Right atrium auricular region (tissue), 2 donors: ENCODE measurements at regions not wholly inside any gene's neighbourhood (a gene's known extent, or its start where the extent isn't known, plus 50 kb on each side); places are given as distances from the start of the nearest gene placed in this dataset.

Experiments
- DNase-seq: peaks from one replicate; pipeline ENCODE4 v3.0.0-alpha.2; 2019; ENCODE audit warnings: low spot score
- H3K27ac ChIP-seq, 2 donors: fragments of 200-600 bp; sonication (generic); 1 replicate in 1 of 2; 2 replicates in 1 of 2; pipeline ENCODE4 v1.5.1; 2016 to 2019
- H3K27me3 ChIP-seq, 2 donors: fragments of 200-600 bp; sonication (generic); one replicate each; pipeline versions ENCODE4 v1.5.1 to v1.6.0; 2017 to 2019
- H3K36me3 ChIP-seq: fragments of 200-600 bp; sonication (generic); one replicate; pipeline ENCODE4 v1.5.1; 2016
- H3K4me1 ChIP-seq, 2 donors: fragments of 200-600 bp; sonication (generic); one replicate each; pipeline versions ENCODE4 v1.5.1 to v1.6.0; 2017 to 2019
- H3K4me3 ChIP-seq, 2 donors: fragments of 200-600 bp; sonication (generic); 1 replicate in 1 of 2; 2 replicates in 1 of 2; pipeline ENCODE4 v1.5.1; 2017 to 2019; ENCODE audit warnings: mild to moderate bottlenecking in 1 of 2, moderate library complexity in 1 of 2
- H3K9me3 ChIP-seq, 2 donors: fragments of 200-600 bp; sonication (generic); one replicate each; pipeline ENCODE4 v1.5.1; 2019
- TF ChIP-seq, protein P1 (sequence below), 2 donors: fragments of 200-600 bp; sonication (generic); IDR thresholded peaks; one replicate each; pipeline ENCODE4 v1.5.1; 2019; ENCODE audit warnings: antibody characterized with exemption in 2 of 2

DNA sequence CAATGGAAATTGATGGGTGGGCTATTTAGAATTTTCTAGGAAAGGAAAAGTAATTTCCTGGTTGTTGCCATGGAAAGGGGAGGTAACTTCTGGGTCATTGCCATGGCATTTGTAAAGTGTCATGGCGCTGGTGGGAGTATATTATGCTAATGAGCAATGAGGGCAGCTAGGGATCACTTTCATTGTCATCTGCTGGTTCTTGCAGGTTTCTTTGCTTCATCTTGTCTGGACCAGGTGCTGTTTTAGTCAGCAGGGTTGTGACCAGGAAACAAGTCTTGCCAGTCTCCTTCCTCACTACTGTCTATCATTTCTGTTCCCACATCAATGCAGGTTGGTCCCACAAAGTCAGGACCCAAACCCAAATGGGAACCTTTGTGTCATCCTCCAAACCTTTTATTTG is 237.6 kb upstream of the C11orf87 start:
- peaks cover 0 to 4% of the 10 kb centered on the region in 2 donors for H3K9me3 ChIP-seq
- no peaks in the 10 kb centered on the region for H3K36me3 ChIP-seq
- H3K27ac ChIP-seq, result no peak overlapping the region
- TF ChIP-seq, protein P1, sequence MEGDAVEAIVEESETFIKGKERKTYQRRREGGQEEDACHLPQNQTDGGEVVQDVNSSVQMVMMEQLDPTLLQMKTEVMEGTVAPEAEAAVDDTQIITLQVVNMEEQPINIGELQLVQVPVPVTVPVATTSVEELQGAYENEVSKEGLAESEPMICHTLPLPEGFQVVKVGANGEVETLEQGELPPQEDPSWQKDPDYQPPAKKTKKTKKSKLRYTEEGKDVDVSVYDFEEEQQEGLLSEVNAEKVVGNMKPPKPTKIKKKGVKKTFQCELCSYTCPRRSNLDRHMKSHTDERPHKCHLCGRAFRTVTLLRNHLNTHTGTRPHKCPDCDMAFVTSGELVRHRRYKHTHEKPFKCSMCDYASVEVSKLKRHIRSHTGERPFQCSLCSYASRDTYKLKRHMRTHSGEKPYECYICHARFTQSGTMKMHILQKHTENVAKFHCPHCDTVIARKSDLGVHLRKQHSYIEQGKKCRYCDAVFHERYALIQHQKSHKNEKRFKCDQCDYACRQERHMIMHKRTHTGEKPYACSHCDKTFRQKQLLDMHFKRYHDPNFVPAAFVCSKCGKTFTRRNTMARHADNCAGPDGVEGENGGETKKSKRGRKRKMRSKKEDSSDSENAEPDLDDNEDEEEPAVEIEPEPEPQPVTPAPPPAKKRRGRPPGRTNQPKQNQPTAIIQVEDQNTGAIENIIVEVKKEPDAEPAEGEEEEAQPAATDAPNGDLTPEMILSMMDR (IDR thresholded peaks at IDR 0.05), result no peak
- no peak overlapping the region for H3K4me3 ChIP-seq
- H3K27me3 ChIP-seq, result no peaks in the 10 kb centered on the region
- H3K4me1 ChIP-seq, result no peaks in the 10 kb centered on the region
- DNase-seq, result no peak

DNA sequence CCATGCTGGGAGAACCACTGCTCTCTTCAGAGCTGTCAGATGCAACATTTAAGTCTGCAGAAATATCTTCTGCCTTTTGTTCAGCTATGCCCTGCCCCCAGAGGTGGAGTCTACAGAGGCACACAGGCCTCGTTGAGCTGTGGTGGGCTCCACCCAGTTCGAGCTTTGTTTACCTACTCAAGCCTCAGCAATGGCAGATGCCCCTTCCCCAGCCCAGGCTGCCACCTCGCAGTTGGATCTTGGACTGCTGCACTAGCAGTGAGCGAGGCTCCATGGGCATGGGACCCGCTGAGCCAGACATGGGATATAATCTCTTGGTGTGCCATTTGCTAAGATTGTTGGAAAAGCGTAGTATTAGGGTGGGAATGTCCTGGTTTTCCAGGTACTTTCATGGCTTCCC is 229.1 kb upstream of the C11orf87 start:
- Histone ChIP-seq H3K27me3 (no peaks in the 10 kb centered on the region), H3K4me3 (no peak overlapping the region), H3K27ac (no peak overlapping the region), H3K4me1 (no peaks in the 10 kb centered on the region), H3K36me3 (no peaks in the 10 kb centered on the region), H3K9me3 (no peaks in the 10 kb centered on the region)
- TF ChIP-seq, protein P1 (IDR thresholded peaks at IDR 0.05), result no peak
- no peak for DNase-seq

DNA sequence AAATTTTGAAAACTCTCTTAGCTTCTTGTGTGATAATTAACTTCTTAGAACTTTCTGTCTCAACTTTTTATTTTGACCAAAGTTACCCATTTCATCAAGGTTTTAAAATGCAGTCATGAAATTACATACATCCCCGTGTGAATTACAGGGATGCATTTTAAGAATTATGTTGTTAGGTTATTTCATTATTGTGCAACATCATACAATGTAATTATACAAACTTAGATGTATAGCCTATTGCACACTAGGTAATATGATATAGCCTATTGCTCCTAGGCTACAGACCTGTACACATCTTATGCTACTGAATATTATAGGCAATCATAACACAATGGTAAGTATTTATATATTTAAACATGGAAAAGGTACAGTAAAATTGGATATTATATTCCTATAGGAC is 228.1 kb upstream of the C11orf87 start:
- no peak for DNase-seq
- Histone ChIP-seq H3K27ac (no peak overlapping the region), H3K4me1 (no peaks in the 10 kb centered on the region), H3K9me3 (no peaks in the 10 kb centered on the region), H3K36me3 (no peaks in the 10 kb centered on the region), H3K27me3 (no peaks in the 10 kb centered on the region), H3K4me3 (no peak overlapping the region)
- TF ChIP-seq, protein P1 (IDR thresholded peaks at IDR 0.05), result no peak

- H3K27ac ChIP-seq, result no peak overlapping the region
- no peaks in the 10 kb centered on the region for H3K27me3 ChIP-seq
- DNase-seq, result no peak
- H3K36me3 ChIP-seq, result no peaks in the 10 kb centered on the region
- H3K9me3 ChIP-seq, result no peaks in the 10 kb centered on the region
- H3K4me1 ChIP-seq, result no peaks in the 10 kb centered on the region
- no peak overlapping the region for H3K4me3 ChIP-seq
- TF ChIP-seq, protein P1 (IDR thresholded peaks at IDR 0.05), result no peak
Measured at GRCh38 chr11:109196016-109196415, 226.0 kb upstream of the C11orf87 start.

GRCh38 chr11:109197656-109198055 is 224.3 kb upstream of the C11orf87 start:
- no peak overlapping the region for H3K4me3 ChIP-seq
- H3K4me1 ChIP-seq, result no peaks in the 10 kb centered on the region
- no peaks in the 10 kb centered on the region for H3K27me3 ChIP-seq
- TF ChIP-seq, protein P1 (IDR thresholded peaks at IDR 0.05), result no peak
- no peak overlapping the region for H3K27ac ChIP-seq
- no peak for DNase-seq
- H3K36me3 ChIP-seq, result no peaks in the 10 kb centered on the region
- no peaks in the 10 kb centered on the region for H3K9me3 ChIP-seq

DNA sequence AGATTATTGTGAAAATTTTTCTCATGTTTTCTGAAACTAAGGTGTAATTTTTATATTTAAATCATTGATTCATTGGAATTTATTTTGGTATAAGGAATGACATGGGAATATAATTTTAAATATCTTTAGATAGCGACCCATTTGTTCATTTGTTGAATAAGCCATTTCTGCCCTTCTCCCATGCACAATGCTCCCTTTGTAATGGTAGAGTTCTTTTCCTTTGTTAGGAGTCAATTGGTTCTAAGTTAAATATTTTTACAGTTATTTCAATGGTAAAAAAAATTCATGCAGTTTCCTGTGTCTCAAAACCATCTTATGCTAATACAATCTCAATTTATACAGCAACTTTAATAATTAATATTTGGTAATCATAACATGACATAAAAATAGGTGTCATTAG is 218.8 kb upstream of the C11orf87 start:
- Histone ChIP-seq H3K4me3 (no peak overlapping the region), H3K4me1 (no peaks in the 10 kb centered on the region), H3K36me3 (no peaks in the 10 kb centered on the region), H3K27ac (no peak overlapping the region), H3K27me3 (no peaks in the 10 kb centered on the region), H3K9me3 (no peaks in the 10 kb centered on the region)
- TF ChIP-seq, protein P1 (IDR thresholded peaks at IDR 0.05), result no peak
- DNase-seq, result no peak
